Pancreas (tissue), 10 donors: ENCODE measurements at regions not wholly inside any gene's neighbourhood (a gene's known extent, or its start where the extent isn't known, plus 50 kb on each side); places are given as distances from the start of the nearest gene placed in this dataset.

ENCODE experiments used
- ATAC-seq, 4 donors: fragments of 200-7000 bp; cut with Tn5 transposase; one replicate each; pipeline versions ENCODE4 v1.8.0 to v1.9.1; 2020; ENCODE audit warnings: mild to moderate bottlenecking in 4 of 4, moderate library complexity in 4 of 4
- DNase-seq, 6 donors: peaks; one replicate each; pipeline ENCODE4 v3.0.0-alpha.2; 2020
- FAIRE-seq: peaks from 2 replicates; lab custom pipeline; 2012; peaks lifted over from hg19 to GRCh38; lab: Jason Lieb, UNC
- H3K27ac ChIP-seq, 4 donors: fragments of 200-600 bp; sonication (generic); 1 replicate in 3 of 4; 2 replicates in 1 of 4; pipeline versions ENCODE4 v1.5.0 to v1.8.0; 2020
- H3K27me3 ChIP-seq, 4 donors: fragments of 200-600 bp; one replicate each; pipeline ENCODE4 v1.8.0; 2021
- H3K36me3 ChIP-seq, 3 donors: fragments of 200-600 bp; sonication (generic) in 1 of 3; one replicate each; pipeline versions ENCODE4 v1.5.0 to v1.8.0; 2020 to 2021
- H3K4me1 ChIP-seq, 3 donors: fragments of 200-600 bp; one replicate each; pipeline ENCODE4 v1.8.0; 2021
- H3K4me3 ChIP-seq, 4 donors: fragments of 200-600 bp; sonication (generic) in 2 of 4; one replicate each; pipeline versions ENCODE4 v1.5.0 to v1.8.0; 2020 to 2021
- H3K9me3 ChIP-seq, 4 donors: fragments of 200-600 bp; one replicate each; pipeline ENCODE4 v1.8.0; 2021
- WGBS, 2 donors: extraction: QIAGEN DNeasy Blood & Tissue Kit; methylation state at CpG; one replicate each; pipeline ENCODE4 v1.1.7; 2013; 5-methylcytosine and 5-hydroxymethylcytosine counted together
- intact Hi-C, 3 donors: fragments of 100-400 bp; cut with DNase I; formaldehyde crosslinking; loops; one replicate each; pipeline versions ENCODE4 v1.11.1 to v1.14.2; 2022
- TF ChIP-seq, protein P1 (sequence below), 4 donors: fragments of 200-600 bp; sonication (generic) in 3 of 4; IDR thresholded peaks; one replicate each; pipeline versions ENCODE4 v1.5.0 to v1.8.0; 2021; ENCODE audit warnings: antibody characterized with exemption in 4 of 4
- donor health status: healthy with polysubstance abuse.
- donor health status: DM: no; HTN: no; CAD: no; lungs with moderate emphysema.
- donor health status: DM: no; HTN: no; CAD: no.
- donor health status: control.
- donor health status: control.
- donor health status: Bipolar disorder and iron deficiency.
- donor health status: DM: yes; HTN: yes; CAD: no.
- donor health status: DM: no; HTN: no; CAD: no.
- donor health status: DM: no; HTN: no; CAD: no.
- donor health status: DM: yes; HTN: yes; CAD: no.

DNA sequence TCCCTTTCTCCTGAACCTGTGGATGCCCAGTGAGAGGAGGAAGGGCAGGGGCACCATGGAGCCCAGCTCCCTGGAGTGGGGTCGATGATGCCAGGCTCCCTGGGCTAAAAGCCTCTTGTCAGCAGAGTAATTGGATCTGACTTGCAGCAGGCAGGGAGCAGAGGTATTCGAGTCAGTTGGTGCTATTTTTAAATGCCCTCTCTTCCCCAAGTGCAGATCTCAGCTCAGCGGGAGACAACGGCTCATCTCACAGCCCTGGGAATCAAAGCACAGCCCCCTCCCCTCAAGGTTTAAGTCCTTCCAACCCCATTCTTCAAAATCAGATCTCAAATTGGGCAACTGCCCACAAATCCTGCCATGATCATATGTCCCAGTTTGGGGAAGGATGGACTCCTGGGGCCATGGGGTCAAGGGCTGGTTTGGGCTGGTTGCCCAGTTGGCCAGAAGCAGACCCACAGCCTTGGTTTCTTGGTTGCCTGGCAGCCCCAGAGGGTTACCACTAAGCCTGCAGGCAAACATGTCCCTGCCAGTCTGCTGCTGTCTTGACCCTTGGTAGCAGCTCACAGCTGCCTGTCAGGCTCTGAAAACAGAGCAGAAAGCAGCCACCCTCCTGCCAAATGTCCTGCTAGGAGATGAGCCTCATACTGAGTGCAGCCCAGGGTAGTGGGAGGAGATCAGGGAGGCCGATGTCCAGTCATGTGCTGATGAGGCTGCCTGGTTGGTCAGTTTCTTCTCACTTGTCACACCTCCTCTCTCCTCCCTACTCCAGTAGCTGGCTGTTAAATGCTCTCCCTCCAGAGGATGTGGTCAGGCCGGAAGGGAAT, 244.9 kb downstream of the LOXHD1 start:
- DNase-seq (no peak), ATAC-seq (peak in 3 of 4 donors; percentile 18 to 66 (median 37)), FAIRE-seq (no peak)
- Histone ChIP-seq H3K27me3 (no peaks in the 10 kb centered on the region), H3K27ac (no peak overlapping the region), H3K4me3 (no peak overlapping the region), H3K4me1 (no peaks in the 10 kb centered on the region), H3K36me3 (no peaks in the 10 kb centered on the region), H3K9me3 (no peaks in the 10 kb centered on the region)
- TF ChIP-seq, protein P1, sequence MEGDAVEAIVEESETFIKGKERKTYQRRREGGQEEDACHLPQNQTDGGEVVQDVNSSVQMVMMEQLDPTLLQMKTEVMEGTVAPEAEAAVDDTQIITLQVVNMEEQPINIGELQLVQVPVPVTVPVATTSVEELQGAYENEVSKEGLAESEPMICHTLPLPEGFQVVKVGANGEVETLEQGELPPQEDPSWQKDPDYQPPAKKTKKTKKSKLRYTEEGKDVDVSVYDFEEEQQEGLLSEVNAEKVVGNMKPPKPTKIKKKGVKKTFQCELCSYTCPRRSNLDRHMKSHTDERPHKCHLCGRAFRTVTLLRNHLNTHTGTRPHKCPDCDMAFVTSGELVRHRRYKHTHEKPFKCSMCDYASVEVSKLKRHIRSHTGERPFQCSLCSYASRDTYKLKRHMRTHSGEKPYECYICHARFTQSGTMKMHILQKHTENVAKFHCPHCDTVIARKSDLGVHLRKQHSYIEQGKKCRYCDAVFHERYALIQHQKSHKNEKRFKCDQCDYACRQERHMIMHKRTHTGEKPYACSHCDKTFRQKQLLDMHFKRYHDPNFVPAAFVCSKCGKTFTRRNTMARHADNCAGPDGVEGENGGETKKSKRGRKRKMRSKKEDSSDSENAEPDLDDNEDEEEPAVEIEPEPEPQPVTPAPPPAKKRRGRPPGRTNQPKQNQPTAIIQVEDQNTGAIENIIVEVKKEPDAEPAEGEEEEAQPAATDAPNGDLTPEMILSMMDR (IDR thresholded peaks at IDR 0.05), result no peak
- WGBS, 2 donors, result 32 to 46% methylated on average over 6 of the region's 6 CpGs
- intact Hi-C loops, result no loop called here

DNA sequence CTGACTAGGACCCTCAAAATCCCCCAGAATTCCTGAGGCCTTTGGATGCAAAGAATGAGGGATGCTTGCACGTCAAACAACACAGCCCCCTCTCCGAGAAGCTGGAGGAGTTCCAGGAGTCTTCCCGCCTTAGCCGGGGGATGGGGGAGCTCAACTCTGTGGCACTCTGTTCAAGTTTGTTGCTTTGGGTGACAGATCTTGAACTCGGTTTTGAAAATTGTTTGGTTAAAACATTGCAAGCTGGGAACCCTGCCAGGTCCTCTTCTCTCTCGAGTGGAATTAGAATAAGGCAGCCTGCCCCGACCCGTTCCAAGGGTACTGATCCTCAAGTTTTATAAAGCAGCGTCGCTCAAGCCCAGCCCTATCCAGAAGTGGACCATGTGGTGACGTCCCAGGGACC, 244.1 kb downstream of the LOXHD1 start:
- 36 to 48% methylated on average over 11 of the region's 11 CpGs for WGBS, 2 donors
- Histone ChIP-seq H3K9me3 (no peaks in the 10 kb centered on the region), H3K4me1 (no peaks in the 10 kb centered on the region), H3K36me3 (no peaks in the 10 kb centered on the region), H3K27ac (no peak overlapping the region), H3K27me3 (no peaks in the 10 kb centered on the region), H3K4me3 (no peak overlapping the region)
- FAIRE-seq (no peak), DNase-seq (no peak), ATAC-seq (no peak)
- intact Hi-C loops, result no loop called here
- TF ChIP-seq, protein P1 (IDR thresholded peaks at IDR 0.05), result no peak

DNA sequence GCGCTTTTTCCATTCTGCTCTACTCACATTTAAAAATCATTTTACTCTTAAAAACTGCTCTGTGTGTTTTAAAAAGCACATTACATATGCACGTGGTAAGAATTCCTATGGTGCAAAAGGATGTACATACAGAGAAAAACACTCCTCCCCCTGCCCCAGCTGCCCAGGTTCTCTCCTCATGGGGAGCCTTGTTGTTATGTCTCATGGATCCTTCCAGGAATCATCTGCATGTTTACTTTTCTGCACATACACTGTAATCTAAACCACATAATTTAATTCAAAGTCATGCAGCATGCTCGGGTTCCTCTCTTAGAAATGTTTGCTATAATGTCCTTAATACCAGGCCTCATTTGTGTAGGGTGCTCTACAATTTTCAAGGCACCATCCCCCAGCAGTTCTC, 243.3 kb downstream of the LOXHD1 start:
- FAIRE-seq (no peak), ATAC-seq (no peak), DNase-seq (no peak)
- Histone ChIP-seq H3K27ac (no peak overlapping the region), H3K27me3 (no peaks in the 10 kb centered on the region), H3K4me1 (no peaks in the 10 kb centered on the region), H3K4me3 (no peak overlapping the region), H3K9me3 (no peaks in the 10 kb centered on the region), H3K36me3 (no peaks in the 10 kb centered on the region)
- TF ChIP-seq, protein P1 (IDR thresholded peaks at IDR 0.05), result no peak
- intact Hi-C loops, result no loop called here
- 55 to 56% methylated on average over 3 of the region's 3 CpGs for WGBS, 2 donors

DNA sequence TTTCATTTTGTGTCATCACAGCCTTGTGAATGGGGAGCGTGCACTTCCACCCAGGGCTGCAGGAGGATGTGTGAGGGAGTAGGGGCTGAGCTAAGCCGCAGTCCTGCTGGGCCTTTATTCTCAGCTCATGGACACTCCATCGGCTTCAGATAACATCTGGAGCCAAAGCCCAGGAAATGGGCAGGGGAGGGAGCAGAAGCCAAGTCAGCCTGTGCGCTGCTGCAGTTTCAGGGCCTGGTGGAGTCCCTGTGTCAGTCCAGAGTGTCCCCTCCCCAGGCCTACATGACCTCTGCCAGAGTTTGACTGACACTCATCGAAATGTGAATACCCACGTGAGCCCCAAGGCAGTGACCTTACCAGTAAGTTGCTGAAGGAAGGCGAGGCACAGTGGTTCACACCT, 242.2 kb downstream of the LOXHD1 start:
- WGBS, 2 donors, result 73 to 80% methylated on average over 7 of the region's 7 CpGs
- FAIRE-seq (no peak), ATAC-seq (no peak), DNase-seq (no peak)
- Histone ChIP-seq H3K27ac (no peak overlapping the region), H3K27me3 (no peaks in the 10 kb centered on the region), H3K4me1 (no peaks in the 10 kb centered on the region), H3K4me3 (no peak overlapping the region), H3K9me3 (no peaks in the 10 kb centered on the region), H3K36me3 (no peaks in the 10 kb centered on the region)
- intact Hi-C loops, result no loop called here
- TF ChIP-seq, protein P1 (IDR thresholded peaks at IDR 0.05), result no peak

DNA sequence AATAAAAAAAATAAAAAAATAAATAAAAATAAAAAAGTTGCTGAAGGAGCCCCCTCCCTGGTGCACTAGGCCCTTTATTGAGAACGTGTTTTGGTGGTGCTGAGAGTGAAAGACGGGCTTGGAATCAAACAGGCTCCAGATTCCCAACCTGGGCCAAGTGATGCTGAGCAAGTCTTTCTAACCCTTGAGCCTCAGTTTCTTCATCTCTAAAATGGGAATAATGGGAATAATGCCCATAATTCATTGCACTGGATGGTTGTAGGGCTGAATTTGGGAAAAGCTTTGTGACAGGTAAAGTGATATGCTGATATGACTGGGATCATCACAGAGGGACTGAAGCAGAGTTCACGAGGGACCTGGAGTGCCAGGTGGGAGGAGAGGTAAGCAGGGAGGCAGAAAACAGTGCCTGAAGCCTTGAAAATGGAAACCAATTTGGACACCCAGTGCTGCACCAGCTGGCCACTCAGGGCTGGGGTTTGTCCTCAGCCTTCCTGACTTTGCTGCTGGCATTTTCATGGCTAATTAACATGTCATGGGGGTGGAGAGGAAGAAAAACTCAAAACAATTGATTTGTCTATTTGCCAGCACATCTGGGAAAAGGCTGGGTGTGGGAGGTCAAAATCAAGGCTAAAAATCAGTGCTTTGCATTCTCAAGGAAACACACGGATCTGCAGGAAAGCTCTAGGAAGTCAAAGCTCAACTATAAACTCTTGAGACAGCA, 241.3 kb downstream of the LOXHD1 start:
- ATAC-seq (no peak), FAIRE-seq (no peak), DNase-seq (no peak)
- Histone ChIP-seq H3K9me3 (no peaks in the 10 kb centered on the region), H3K4me1 (no peaks in the 10 kb centered on the region), H3K27me3 (no peaks in the 10 kb centered on the region), H3K4me3 (no peak overlapping the region), H3K36me3 (no peaks in the 10 kb centered on the region), H3K27ac (no peak overlapping the region)
- 71 to 83% methylated on average over 4 of the region's 4 CpGs for WGBS, 2 donors
- TF ChIP-seq, protein P1 (IDR thresholded peaks at IDR 0.05), result no peak
- intact Hi-C loops, result no loop called here
